Upper lobe of right lung (tissue), 1 donor: ENCODE measurements at regions not wholly inside any gene's neighbourhood (a gene's known extent, or its start where the extent isn't known, plus 50 kb on each side); places are given as distances from the start of the nearest gene placed in this dataset.

Source experiments
- ATAC-seq: fragments of 200-7000 bp; cut with Tn5 transposase; one replicate; pipeline ENCODE4 v1.9.1; 2020; ENCODE audit warnings: mild to moderate bottlenecking, moderate library complexity
- DNase-seq: peaks from one replicate; pipeline ENCODE4 v3.0.0-alpha.2; 2020
- H3K27ac ChIP-seq: fragments of 200-600 bp; one replicate; pipeline ENCODE4 v1.8.0; 2022
- H3K27me3 ChIP-seq: fragments of 200-600 bp; one replicate; pipeline ENCODE4 v1.8.0; 2022; ENCODE audit warnings: mild to moderate bottlenecking
- H3K36me3 ChIP-seq: fragments of 200-600 bp; one replicate; pipeline ENCODE4 v1.8.0; 2022
- H3K4me1 ChIP-seq: fragments of 200-600 bp; one replicate; pipeline ENCODE4 v1.8.0; 2022
- H3K4me3 ChIP-seq: fragments of 200-600 bp; one replicate; pipeline ENCODE4 v1.8.0; 2022; ENCODE audit warnings: mild to moderate bottlenecking
- H3K9me3 ChIP-seq: fragments of 200-600 bp; one replicate; pipeline ENCODE4 v1.8.0; 2022
- intact Hi-C: fragments of 100-400 bp; cut with DNase I; formaldehyde crosslinking; loops from one replicate; pipeline ENCODE4 v1.11.0; 2022
- TF ChIP-seq, protein P1 (sequence below): fragments of 200-600 bp; IDR thresholded peaks from one replicate; pipeline ENCODE4 v1.8.0; 2022; ENCODE audit warnings: antibody characterized with exemption
- donor health status: DM: no; HTN: yes; CAD: no; lungs with severe emphysema.

DNA sequence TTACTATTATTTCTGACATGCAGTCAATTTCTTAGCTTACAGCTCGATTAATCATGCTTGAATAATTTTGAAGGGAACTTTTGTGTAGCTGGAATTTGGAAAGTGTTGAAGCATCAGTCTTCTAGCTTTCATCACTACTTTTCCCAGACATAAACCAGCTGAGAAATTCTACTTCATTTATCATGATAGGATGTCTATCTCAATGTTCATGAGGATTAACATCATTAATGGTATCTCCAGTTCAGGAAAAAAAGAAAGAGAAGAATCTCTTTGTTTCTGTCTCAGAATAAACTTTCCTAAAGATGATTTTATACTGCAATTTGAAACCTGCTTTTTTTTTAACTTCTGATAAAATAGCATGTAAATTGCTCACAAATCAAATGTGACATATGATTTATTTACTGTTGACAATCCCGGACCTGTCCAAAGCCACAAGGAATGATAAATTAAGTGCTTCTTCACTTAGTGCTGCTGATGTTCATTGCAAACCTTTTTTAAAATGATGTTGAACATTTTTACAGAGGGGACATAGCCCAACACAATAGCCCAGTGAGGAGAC lies 412.1 kb upstream of the CLINT1 start:
- TF ChIP-seq, protein P1, sequence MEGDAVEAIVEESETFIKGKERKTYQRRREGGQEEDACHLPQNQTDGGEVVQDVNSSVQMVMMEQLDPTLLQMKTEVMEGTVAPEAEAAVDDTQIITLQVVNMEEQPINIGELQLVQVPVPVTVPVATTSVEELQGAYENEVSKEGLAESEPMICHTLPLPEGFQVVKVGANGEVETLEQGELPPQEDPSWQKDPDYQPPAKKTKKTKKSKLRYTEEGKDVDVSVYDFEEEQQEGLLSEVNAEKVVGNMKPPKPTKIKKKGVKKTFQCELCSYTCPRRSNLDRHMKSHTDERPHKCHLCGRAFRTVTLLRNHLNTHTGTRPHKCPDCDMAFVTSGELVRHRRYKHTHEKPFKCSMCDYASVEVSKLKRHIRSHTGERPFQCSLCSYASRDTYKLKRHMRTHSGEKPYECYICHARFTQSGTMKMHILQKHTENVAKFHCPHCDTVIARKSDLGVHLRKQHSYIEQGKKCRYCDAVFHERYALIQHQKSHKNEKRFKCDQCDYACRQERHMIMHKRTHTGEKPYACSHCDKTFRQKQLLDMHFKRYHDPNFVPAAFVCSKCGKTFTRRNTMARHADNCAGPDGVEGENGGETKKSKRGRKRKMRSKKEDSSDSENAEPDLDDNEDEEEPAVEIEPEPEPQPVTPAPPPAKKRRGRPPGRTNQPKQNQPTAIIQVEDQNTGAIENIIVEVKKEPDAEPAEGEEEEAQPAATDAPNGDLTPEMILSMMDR: no peak
- H3K27ac ChIP-seq: no peak overlapping the region
- no peaks in the 10 kb centered on the region for H3K9me3 ChIP-seq
- H3K27me3 ChIP-seq: no peaks in the 10 kb centered on the region
- ATAC-seq: no peak
- no peaks in the 10 kb centered on the region for H3K36me3 ChIP-seq
- no peak overlapping the region for H3K4me3 ChIP-seq
- H3K4me1 ChIP-seq: no peaks in the 10 kb centered on the region
- DNase-seq: no peak
- intact Hi-C loops: no loop called here

DNA sequence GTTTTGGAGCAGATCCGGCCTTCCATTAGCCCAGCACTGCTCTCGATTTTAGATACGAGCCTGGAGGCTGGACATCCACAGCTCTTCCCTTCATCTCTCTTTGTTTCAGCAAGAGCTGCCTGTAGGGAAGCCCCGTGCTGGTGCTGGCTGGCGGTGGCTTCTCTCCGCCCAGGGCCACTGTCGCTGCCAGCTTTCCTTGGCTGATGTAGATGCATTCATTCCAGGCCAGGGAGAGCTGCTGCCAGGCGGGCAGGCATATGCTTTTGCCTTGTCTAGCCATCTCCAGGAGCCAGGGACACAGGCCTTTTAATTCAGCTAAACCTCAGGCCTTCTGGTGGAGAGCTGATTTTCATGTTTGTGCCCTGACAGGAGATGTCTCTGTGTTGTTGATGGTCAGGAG lies 409.3 kb upstream of the CLINT1 start:
- Histone ChIP-seq H3K4me3 (no peak overlapping the region), H3K36me3 (no peaks in the 10 kb centered on the region), H3K27ac (no peak overlapping the region), H3K27me3 (no peaks in the 10 kb centered on the region), H3K4me1 (no peaks in the 10 kb centered on the region), H3K9me3 (no peaks in the 10 kb centered on the region)
- DNase-seq (no peak), ATAC-seq (no peak)
- TF ChIP-seq, protein P1: no peak
- intact Hi-C loops: no loop called here

DNA sequence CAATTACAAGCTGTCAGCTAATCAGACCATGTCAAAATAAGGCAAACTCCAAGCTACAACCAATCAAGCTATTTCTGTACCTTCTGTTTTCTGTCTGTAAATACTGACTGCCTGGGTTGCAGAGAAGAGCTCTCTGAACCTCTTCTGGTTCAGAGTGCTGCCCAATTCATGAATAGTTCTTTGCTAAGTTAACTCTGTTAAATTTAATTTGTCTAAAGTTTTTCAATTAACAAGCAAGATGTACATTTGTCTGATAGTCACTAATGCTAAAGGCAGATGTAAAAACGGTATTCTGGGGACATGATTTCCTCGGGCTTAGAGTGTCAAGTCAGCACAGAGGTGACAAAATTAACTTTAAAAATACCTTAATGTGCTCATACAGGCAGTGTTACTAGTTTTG lies 408.3 kb upstream of the CLINT1 start:
- Histone ChIP-seq H3K27ac (no peak overlapping the region), H3K4me1 (no peaks in the 10 kb centered on the region), H3K4me3 (no peak overlapping the region), H3K9me3 (no peaks in the 10 kb centered on the region), H3K27me3 (no peaks in the 10 kb centered on the region), H3K36me3 (no peaks in the 10 kb centered on the region)
- TF ChIP-seq, protein P1: no peak
- DNase-seq (no peak), ATAC-seq (no peak)
- intact Hi-C loops: no loop called here

DNA sequence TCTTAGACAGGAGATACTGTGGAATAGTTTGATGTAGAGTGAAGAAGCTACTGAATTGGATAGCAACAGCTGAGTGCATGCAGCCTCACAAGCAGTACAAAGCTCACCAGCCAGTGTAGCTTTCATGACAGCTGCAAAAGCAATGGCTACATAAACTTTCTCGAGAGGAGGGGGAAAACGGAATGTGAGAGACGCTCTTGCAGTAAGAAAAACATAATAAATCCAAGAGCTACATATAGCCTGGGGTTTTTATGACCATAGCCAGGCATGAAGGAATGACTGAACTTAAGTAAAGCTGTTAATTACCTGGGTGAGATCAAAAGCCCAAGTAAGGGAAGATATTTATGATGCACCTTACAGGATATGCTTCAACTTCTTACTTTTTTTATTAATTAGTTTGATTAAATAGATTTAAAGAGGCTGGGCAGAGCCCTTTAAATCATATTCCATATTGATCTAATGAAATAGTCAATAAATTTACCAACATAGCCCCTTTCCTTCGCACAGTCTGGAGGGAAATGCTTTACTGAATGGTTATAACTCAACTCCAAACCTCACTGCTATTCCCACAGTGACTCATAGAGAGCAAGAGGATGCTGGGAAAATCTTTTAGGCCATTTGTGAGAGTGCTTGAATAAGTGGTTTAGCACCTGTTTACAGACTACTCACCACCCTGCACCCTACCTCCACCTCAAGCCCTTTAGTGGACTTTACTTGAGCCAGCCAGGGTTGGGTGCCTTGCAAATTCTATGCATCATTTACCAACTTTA lies 407.2 kb upstream of the CLINT1 start:
- DNase-seq (no peak), ATAC-seq (no peak)
- TF ChIP-seq, protein P1: no peak
- Histone ChIP-seq H3K36me3 (no peaks in the 10 kb centered on the region), H3K27me3 (no peaks in the 10 kb centered on the region), H3K4me1 (no peaks in the 10 kb centered on the region), H3K27ac (no peak overlapping the region), H3K9me3 (no peaks in the 10 kb centered on the region), H3K4me3 (no peak overlapping the region)
- intact Hi-C loops: no loop called here

DNA sequence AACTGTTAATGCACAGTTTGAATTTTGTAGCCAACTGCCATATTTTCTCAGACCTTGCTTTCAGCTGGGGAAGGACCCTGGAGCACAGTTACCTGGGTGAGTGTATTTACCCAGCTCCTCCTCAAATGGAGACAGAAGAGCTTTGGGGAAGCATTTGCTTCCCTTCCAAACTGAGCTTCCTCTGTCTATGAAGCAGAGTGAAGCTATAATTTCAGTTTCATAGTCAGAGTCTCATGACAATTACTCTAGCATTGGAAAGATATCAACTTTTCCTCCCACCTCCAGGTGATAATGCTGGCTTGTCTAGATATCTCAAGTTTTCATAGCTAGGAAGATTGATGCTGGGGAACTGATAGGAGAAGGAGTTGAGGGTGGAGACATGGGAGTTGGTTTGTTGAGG lies 406.4 kb upstream of the CLINT1 start:
- H3K4me3 ChIP-seq: no peak overlapping the region
- intact Hi-C loops: no loop called here
- TF ChIP-seq, protein P1: no peak
- DNase-seq (no peak), ATAC-seq (no peak)
- H3K4me1 ChIP-seq: no peaks in the 10 kb centered on the region
- H3K27me3 ChIP-seq: no peaks in the 10 kb centered on the region
- H3K9me3 ChIP-seq: no peaks in the 10 kb centered on the region
- H3K27ac ChIP-seq: no peak overlapping the region
- no peaks in the 10 kb centered on the region for H3K36me3 ChIP-seq
